Fibroblast of skin of left biceps (primary cell): ENCODE measurements at regions not wholly inside any gene's neighbourhood (a gene's known extent, or its start where the extent isn't known, plus 50 kb on each side); places are given as distances from the start of the nearest gene placed in this dataset.

Experiments used
- DNase-seq, 2 experiments: peaks; one replicate each; pipeline ENCODE4 v3.0.0-alpha.2; 2013; ENCODE audit warnings: low read depth in 2 of 2

- DNase-seq, result no peak
Observed at GRCh38 chr11:19661827-19662226, 50.8 kb upstream of the NAV2 start.

- no peak for DNase-seq
Observed at GRCh38 chr11:19660076-19660475, 52.6 kb upstream of the NAV2 start.

GRCh38 chr11:19659529-19659928 lies 53.1 kb upstream of the NAV2 start:
- no peak for DNase-seq

GRCh38 chr11:19658344-19658743 lies 54.3 kb upstream of the NAV2 start:
- DNase-seq, result no peak

GRCh38 chr11:19656140-19656541 lies 56.5 kb upstream of the NAV2 start:
- DNase-seq, result no peak

- DNase-seq, result no peak
Observed at GRCh38 chr11:19652623-19653375, 59.8 kb upstream of the NAV2 start.

GRCh38 chr11:19651653-19652052 lies 61.0 kb upstream of the NAV2 start:
- no peak for DNase-seq

- DNase-seq, result no peak
Observed at GRCh38 chr11:19651028-19651427, 61.6 kb upstream of the NAV2 start.

- no peak for DNase-seq
Observed at GRCh38 chr11:19650467-19650866, 62.2 kb upstream of the NAV2 start.

GRCh38 chr11:19649751-19650150 lies 62.9 kb upstream of the NAV2 start:
- no peak for DNase-seq

- DNase-seq, result no peak
Observed at GRCh38 chr11:19648321-19648720, 64.3 kb upstream of the NAV2 start.

GRCh38 chr11:19647816-19648215 lies 64.8 kb upstream of the NAV2 start:
- DNase-seq, result no peak

- DNase-seq, result no peak
Observed at GRCh38 chr11:19646921-19647320, 65.7 kb upstream of the NAV2 start.

- DNase-seq, result no peak
Observed at GRCh38 chr11:19646308-19646707, 66.3 kb upstream of the NAV2 start.

GRCh38 chr11:19644316-19644715 lies 68.3 kb upstream of the NAV2 start:
- no peak for DNase-seq

- no peak for DNase-seq
Observed at GRCh38 chr11:19642185-19643158, 70.2 kb upstream of the NAV2 start.

GRCh38 chr11:19639603-19640105 lies 73.0 kb upstream of the NAV2 start:
- DNase-seq, result no peak

- DNase-seq, result no peak
Observed at GRCh38 chr11:19635332-19635731, 77.3 kb upstream of the NAV2 start.

GRCh38 chr11:19633276-19633675 lies 79.4 kb upstream of the NAV2 start:
- DNase-seq, result no peak

- DNase-seq, result no peak
Observed at GRCh38 chr11:19632499-19632834, 80.2 kb upstream of the NAV2 start.

- DNase-seq, result no peak
Observed at GRCh38 chr11:19631712-19632498, 80.7 kb upstream of the NAV2 start.

- DNase-seq, result no peak
Observed at GRCh38 chr11:19628018-19628417, 84.6 kb upstream of the NAV2 start.
